ENCODE measurements at regions not wholly inside any gene's neighbourhood (a gene's known extent, or its start where the extent isn't known, plus 50 kb on each side); places are given as distances from the start of the nearest gene placed in this dataset.

GRCh38 chr3:94779699-94780098, 716.8 kb downstream of the NSUN3 start:
- Histone ChIP-seq H3K4me2 (ENCODE audit: low read length) (no peak overlapping the region), H3K36me3 (ENCODE audit: control insufficient read depth in 1 of 2, insufficient read depth in 2 of 2, low read length in 2 of 2) (no peaks in the 10 kb centered on the region), H3K27me3 (ENCODE audit: insufficient read depth, low read length) (no peaks in the 10 kb centered on the region), H2AFZ (ENCODE audit: low read depth, low read length, poor library complexity, severe bottlenecking) (no peak overlapping the region), H3K4me3 (replicated peaks in 1 of 2; ENCODE audit: low read depth in 1 of 2, low read length in 2 of 2) (no peak overlapping the region), H3K9ac (ENCODE audit: low read length) (no peak overlapping the region), H4K20me1 (ENCODE audit: insufficient read depth) (no peaks in the 10 kb centered on the region), H3K9me2 (ENCODE audit: insufficient read depth) (no peaks in the 10 kb centered on the region), H3K27ac (ENCODE audit: low read depth, low read length) (no peak overlapping the region), H3K4me1 (ENCODE audit: control insufficient read depth in 1 of 2, insufficient read depth in 2 of 2, low read length in 2 of 2) (no peaks in the 10 kb centered on the region), H3K9me3 (ENCODE audit: control insufficient read depth in 1 of 2, insufficient read depth in 1 of 2, low read depth in 1 of 2, low read length in 2 of 2) (peaks cover 16% of the 10 kb centered on the region in 2 experiments; a peak in 2 of 4 replicates), H3K79me2 (ENCODE audit: insufficient read depth, low read length) (no peaks in the 10 kb centered on the region)
- TF ChIP-seq YY1 (IDR thresholded peaks at IDR 0.05; ENCODE audit: extremely low read depth, insufficient replicate concordance, low read depth, low read length) = no peak
- TF ChIP-seq TCF7L2 (IDR thresholded peaks at IDR 0.05; ENCODE audit: borderline replicate concordance, extremely low read depth, insufficient read depth, insufficient read length) = no peak
- TF ChIP-seq ZFX (IDR thresholded peaks at IDR 0.05) = no peak
- no peak for TF ChIP-seq CBX3 (IDR thresholded peaks at IDR 0.05; ENCODE audit: low read depth)
- TF ChIP-seq, protein P1, sequence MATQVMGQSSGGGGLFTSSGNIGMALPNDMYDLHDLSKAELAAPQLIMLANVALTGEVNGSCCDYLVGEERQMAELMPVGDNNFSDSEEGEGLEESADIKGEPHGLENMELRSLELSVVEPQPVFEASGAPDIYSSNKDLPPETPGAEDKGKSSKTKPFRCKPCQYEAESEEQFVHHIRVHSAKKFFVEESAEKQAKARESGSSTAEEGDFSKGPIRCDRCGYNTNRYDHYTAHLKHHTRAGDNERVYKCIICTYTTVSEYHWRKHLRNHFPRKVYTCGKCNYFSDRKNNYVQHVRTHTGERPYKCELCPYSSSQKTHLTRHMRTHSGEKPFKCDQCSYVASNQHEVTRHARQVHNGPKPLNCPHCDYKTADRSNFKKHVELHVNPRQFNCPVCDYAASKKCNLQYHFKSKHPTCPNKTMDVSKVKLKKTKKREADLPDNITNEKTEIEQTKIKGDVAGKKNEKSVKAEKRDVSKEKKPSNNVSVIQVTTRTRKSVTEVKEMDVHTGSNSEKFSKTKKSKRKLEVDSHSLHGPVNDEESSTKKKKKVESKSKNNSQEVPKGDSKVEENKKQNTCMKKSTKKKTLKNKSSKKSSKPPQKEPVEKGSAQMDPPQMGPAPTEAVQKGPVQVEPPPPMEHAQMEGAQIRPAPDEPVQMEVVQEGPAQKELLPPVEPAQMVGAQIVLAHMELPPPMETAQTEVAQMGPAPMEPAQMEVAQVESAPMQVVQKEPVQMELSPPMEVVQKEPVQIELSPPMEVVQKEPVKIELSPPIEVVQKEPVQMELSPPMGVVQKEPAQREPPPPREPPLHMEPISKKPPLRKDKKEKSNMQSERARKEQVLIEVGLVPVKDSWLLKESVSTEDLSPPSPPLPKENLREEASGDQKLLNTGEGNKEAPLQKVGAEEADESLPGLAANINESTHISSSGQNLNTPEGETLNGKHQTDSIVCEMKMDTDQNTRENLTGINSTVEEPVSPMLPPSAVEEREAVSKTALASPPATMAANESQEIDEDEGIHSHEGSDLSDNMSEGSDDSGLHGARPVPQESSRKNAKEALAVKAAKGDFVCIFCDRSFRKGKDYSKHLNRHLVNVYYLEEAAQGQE (IDR thresholded peaks at IDR 0.05; ENCODE audit: low read depth) = no peak
- no peak for TF ChIP-seq JUND (IDR thresholded peaks at IDR 0.05)
- TF ChIP-seq RAD21 (IDR thresholded peaks at IDR 0.05; ENCODE audit: low read depth) = no peak
- TF ChIP-seq EGR1 (IDR thresholded peaks at IDR 0.05; ENCODE audit: low read depth) = no peak
- no peak for TF ChIP-seq POLR2A (IDR thresholded peaks at IDR 0.05; ENCODE audit: borderline replicate concordance, extremely low read depth, insufficient read depth, insufficient read length)
- TF ChIP-seq, protein P2, sequence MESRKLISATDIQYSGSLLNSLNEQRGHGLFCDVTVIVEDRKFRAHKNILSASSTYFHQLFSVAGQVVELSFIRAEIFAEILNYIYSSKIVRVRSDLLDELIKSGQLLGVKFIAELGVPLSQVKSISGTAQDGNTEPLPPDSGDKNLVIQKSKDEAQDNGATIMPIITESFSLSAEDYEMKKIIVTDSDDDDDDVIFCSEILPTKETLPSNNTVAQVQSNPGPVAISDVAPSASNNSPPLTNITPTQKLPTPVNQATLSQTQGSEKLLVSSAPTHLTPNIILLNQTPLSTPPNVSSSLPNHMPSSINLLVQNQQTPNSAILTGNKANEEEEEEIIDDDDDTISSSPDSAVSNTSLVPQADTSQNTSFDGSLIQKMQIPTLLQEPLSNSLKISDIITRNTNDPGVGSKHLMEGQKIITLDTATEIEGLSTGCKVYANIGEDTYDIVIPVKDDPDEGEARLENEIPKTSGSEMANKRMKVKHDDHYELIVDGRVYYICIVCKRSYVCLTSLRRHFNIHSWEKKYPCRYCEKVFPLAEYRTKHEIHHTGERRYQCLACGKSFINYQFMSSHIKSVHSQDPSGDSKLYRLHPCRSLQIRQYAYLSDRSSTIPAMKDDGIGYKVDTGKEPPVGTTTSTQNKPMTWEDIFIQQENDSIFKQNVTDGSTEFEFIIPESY (IDR thresholded peaks at IDR 0.05; ENCODE audit: extremely low read depth, insufficient replicate concordance, low read length) = no peak
- no peak for TF ChIP-seq SRF (IDR thresholded peaks at IDR 0.05; ENCODE audit: low read depth)
- TF ChIP-seq POLR2AphosphoS5 (IDR thresholded peaks at IDR 0.05; ENCODE audit: low read depth, low read length) = no peak
- TF ChIP-seq EZH2 (IDR thresholded peaks at IDR 0.05) = no peak
- TF ChIP-seq EZH2phosphoT487 (IDR thresholded peaks at IDR 0.05; ENCODE audit: borderline replicate concordance) = no peak
- no TSS peak for BruUV-seq (replicated peaks)
- intact Hi-C loops (cut with micrococcal nuclease) = no loop called here
- no peak for ATAC-seq
- POLR2A ChIA-PET = no interaction called here
- RAD21 ChIA-PET (ENCODE audit: low non-redundant PET in 1 of 2, low total read pairs in 2 of 2, uncharacterized antibody in 2 of 2, unreplicated experiment in 2 of 2) = no interaction called here
- CTCF ChIA-PET = no interaction called here
- DNase-seq (ENCODE audit: low read depth, low spot score) = no peak
